NB4 (cell line): ENCODE measurements at regions not wholly inside any gene's neighbourhood (a gene's known extent, or its start where the extent isn't known, plus 50 kb on each side); places are given as distances from the start of the nearest gene placed in this dataset.

Experiments
- MYC ChIP-seq: IDR thresholded peaks from 2 replicates; pipeline ENCODE4 v1.6.1; 2011; ENCODE audit warnings: low read depth, low read length
- POLR2A ChIP-seq: IDR thresholded peaks from 2 replicates; pipeline ENCODE4 v1.6.1; 2011; ENCODE audit warnings: mild to moderate bottlenecking; ENCODE audit not compliant: insufficient read length; ENCODE audit errors: extremely low read depth
- TF ChIP-seq, protein P1 (sequence below): IDR thresholded peaks from one replicate; pipeline ENCODE4 v1.5.1; 2012; ENCODE audit warnings: low read depth, low read length
- TF ChIP-seq, protein P2 (sequence below): IDR thresholded peaks from 2 replicates; pipeline ENCODE4 v1.6.1; 2011; ENCODE audit warnings: low read depth, low read length

DNA sequence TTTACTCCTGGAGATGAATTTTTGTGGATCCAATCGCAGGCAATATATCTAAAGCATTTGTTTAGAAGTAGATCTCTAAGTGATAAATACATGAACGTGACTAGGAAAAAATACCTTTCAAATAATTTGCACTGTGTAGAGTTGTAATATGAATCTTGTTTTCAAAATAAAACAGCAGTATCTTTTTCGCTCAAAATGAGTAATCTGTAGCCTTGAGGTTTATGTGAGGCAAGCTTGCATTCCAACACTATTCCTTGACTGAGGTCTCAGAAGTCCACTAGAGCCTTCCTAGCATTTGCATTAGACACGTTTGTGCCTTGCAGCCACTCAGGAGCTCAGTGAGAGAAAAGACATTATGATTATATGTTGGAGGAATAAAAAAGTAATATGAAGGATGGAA, 138.3 kb upstream of the ROBO1 start:
- TF ChIP-seq POLR2A (no peak), MYC (no peak)
- TF ChIP-seq, protein P1, sequence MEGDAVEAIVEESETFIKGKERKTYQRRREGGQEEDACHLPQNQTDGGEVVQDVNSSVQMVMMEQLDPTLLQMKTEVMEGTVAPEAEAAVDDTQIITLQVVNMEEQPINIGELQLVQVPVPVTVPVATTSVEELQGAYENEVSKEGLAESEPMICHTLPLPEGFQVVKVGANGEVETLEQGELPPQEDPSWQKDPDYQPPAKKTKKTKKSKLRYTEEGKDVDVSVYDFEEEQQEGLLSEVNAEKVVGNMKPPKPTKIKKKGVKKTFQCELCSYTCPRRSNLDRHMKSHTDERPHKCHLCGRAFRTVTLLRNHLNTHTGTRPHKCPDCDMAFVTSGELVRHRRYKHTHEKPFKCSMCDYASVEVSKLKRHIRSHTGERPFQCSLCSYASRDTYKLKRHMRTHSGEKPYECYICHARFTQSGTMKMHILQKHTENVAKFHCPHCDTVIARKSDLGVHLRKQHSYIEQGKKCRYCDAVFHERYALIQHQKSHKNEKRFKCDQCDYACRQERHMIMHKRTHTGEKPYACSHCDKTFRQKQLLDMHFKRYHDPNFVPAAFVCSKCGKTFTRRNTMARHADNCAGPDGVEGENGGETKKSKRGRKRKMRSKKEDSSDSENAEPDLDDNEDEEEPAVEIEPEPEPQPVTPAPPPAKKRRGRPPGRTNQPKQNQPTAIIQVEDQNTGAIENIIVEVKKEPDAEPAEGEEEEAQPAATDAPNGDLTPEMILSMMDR, result no peak
- TF ChIP-seq, protein P2, sequence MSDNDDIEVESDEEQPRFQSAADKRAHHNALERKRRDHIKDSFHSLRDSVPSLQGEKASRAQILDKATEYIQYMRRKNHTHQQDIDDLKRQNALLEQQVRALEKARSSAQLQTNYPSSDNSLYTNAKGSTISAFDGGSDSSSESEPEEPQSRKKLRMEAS, result no peak
